H9 (cell line): ENCODE measurements at regions not wholly inside any gene's neighbourhood (a gene's known extent, or its start where the extent isn't known, plus 50 kb on each side); places are given as distances from the start of the nearest gene placed in this dataset.

Experiments
- DNase-seq: peaks from one replicate; pipeline ENCODE4 v3.0.0-alpha.2; 2017
- H2AFZ ChIP-seq: one replicate; pipeline ENCODE4 v1.6.1; 2013; ENCODE audit warnings: mild to moderate bottlenecking, low read length, control low read depth, moderate library complexity
- H2AK5ac ChIP-seq: 2 replicates; pipeline ENCODE4 v1.6.1; 2013; ENCODE audit warnings: low read length, control low read depth, mixed read lengths; ENCODE audit not compliant: insufficient read length
- H2BK120ac ChIP-seq: one replicate; pipeline ENCODE4 v1.6.1; 2013; ENCODE audit warnings: low read depth, mild to moderate bottlenecking, low read length, control low read depth, inconsistent platforms; ENCODE audit not compliant: poor library complexity, severe bottlenecking
- H2BK12ac ChIP-seq: 2 replicates; pipeline ENCODE4 v1.6.1; 2013; ENCODE audit warnings: low read length, control low read depth, mixed read lengths, low read depth; ENCODE audit not compliant: insufficient read length
- H2BK15ac ChIP-seq: 2 replicates; pipeline ENCODE4 v1.6.1; 2013; ENCODE audit warnings: low read depth, low read length, control low read depth
- H2BK20ac ChIP-seq: one replicate; pipeline ENCODE4 v1.6.1; 2013; ENCODE audit warnings: low read depth, mild to moderate bottlenecking, low read length, control low read depth, inconsistent platforms; ENCODE audit not compliant: poor library complexity, severe bottlenecking
- H2BK5ac ChIP-seq: 2 replicates; pipeline ENCODE4 v1.6.1; 2013; ENCODE audit warnings: low read length, control low read depth, mixed read lengths; ENCODE audit not compliant: insufficient read length
- H3K14ac ChIP-seq: 2 replicates; pipeline ENCODE4 v1.6.1; 2013; ENCODE audit warnings: low read length, control low read depth; ENCODE audit not compliant: insufficient read depth
- H3K18ac ChIP-seq: 2 replicates; pipeline ENCODE4 v1.6.1; 2013; ENCODE audit warnings: low read depth, mild to moderate bottlenecking, mixed read lengths, low read length, control low read depth; ENCODE audit not compliant: insufficient read length
- H3K23ac ChIP-seq: 2 replicates; pipeline ENCODE4 v1.6.1; 2013; ENCODE audit warnings: low read length, control low read depth, mixed read lengths, low read depth; ENCODE audit not compliant: insufficient read length
- H3K23me2 ChIP-seq: 2 replicates; pipeline ENCODE4 v1.6.1; 2013; ENCODE audit warnings: low read depth, mild to moderate bottlenecking, mixed read lengths, low read length, control low read depth; ENCODE audit not compliant: insufficient read length, poor library complexity, severe bottlenecking
- H3K27ac ChIP-seq: 2 replicates; pipeline ENCODE4 v1.5.1; 2013; ENCODE audit warnings: low read length, control low read depth, mixed read lengths, low read depth; ENCODE audit not compliant: insufficient read length
- H3K27me3 ChIP-seq: 2 replicates; pipeline ENCODE4 v1.6.1; 2013; ENCODE audit warnings: low read length, control low read depth, inconsistent platforms; ENCODE audit not compliant: insufficient read depth
- H3K4ac ChIP-seq: 2 replicates; pipeline ENCODE4 v1.6.1; 2013; ENCODE audit warnings: low read depth, mild to moderate bottlenecking, control low read depth, inconsistent platforms, low read length, moderate library complexity
- H3K4me1 ChIP-seq: 2 replicates; pipeline ENCODE4 v1.6.1; 2013; ENCODE audit warnings: low read length, control low read depth, inconsistent platforms; ENCODE audit not compliant: insufficient read depth
- H3K4me2 ChIP-seq: 2 replicates; pipeline ENCODE4 v1.6.1; 2013; ENCODE audit warnings: low read length, control low read depth, mixed read lengths; ENCODE audit not compliant: insufficient read length, insufficient read depth
- H3K56ac ChIP-seq: 2 replicates; pipeline ENCODE4 v1.6.1; 2013; ENCODE audit warnings: low read depth, mild to moderate bottlenecking, mixed read lengths, low read length, control low read depth; ENCODE audit not compliant: insufficient read length
- H3K79me1 ChIP-seq: 2 replicates; pipeline ENCODE4 v1.6.1; 2013; ENCODE audit warnings: low read depth, mild to moderate bottlenecking, moderate library complexity, low read length, control low read depth, inconsistent platforms; ENCODE audit not compliant: insufficient read depth, poor library complexity, severe bottlenecking
- H3K79me2 ChIP-seq: 2 replicates; pipeline ENCODE4 v1.6.1; 2013; ENCODE audit warnings: low read length, control low read depth, inconsistent platforms; ENCODE audit not compliant: insufficient read depth
- H3K9ac ChIP-seq: 2 replicates; pipeline ENCODE4 v1.6.1; 2013; ENCODE audit warnings: low read length, control low read depth, mixed read lengths; ENCODE audit not compliant: insufficient read length; ENCODE audit errors: extremely low read depth
- H3K9me3 ChIP-seq: one replicate; pipeline ENCODE4 v1.6.1; 2013; ENCODE audit warnings: low read depth, low read length, inconsistent platforms; ENCODE audit not compliant: control insufficient read depth
- H3T11ph ChIP-seq: one replicate; pipeline ENCODE4 v1.6.1; 2013; ENCODE audit warnings: mild to moderate bottlenecking, low read length, control low read depth, inconsistent platforms
- H4K20me1 ChIP-seq: one replicate; pipeline ENCODE4 v1.6.1; 2013; ENCODE audit not compliant: control insufficient read depth, insufficient read length, insufficient read depth
- H4K5ac ChIP-seq: 2 replicates; pipeline ENCODE4 v1.6.1; 2013; ENCODE audit warnings: low read depth, mild to moderate bottlenecking, mixed read lengths, low read length, control low read depth; ENCODE audit not compliant: insufficient read length
- H4K8ac ChIP-seq: replicated peaks from 2 replicates; pipeline ENCODE4 v1.6.1; 2013; ENCODE audit warnings: low read length, control low read depth, mixed read lengths, low read depth; ENCODE audit not compliant: insufficient read length
- H4K91ac ChIP-seq: 2 replicates; pipeline ENCODE4 v1.6.1; 2013; ENCODE audit warnings: low read depth, mild to moderate bottlenecking, moderate library complexity, mixed read lengths, low read length, control low read depth; ENCODE audit not compliant: insufficient read length
- H3K27ac Mint-ChIP-seq, 3 experiments: 2 replicates in 2 of 3; 3 replicates in 1 of 3; pipeline ENCODE4 v1.8.0; 2020 to 2021; ENCODE audit warnings: mixed read lengths in 3 of 3, mild to moderate bottlenecking in 1 of 3, moderate library complexity in 1 of 3
- H3K27me3 Mint-ChIP-seq: 2 replicates; pipeline ENCODE4 v1.8.0; 2021; ENCODE audit warnings: low read depth, mild to moderate bottlenecking, moderate library complexity, mixed read lengths
- H3K36me3 Mint-ChIP-seq, 3 experiments: 2 replicates in 2 of 3; 3 replicates in 1 of 3; pipeline ENCODE4 v1.8.0; 2020 to 2021; ENCODE audit warnings: low read depth in 3 of 3, mixed read lengths in 3 of 3; ENCODE audit not compliant: insufficient read depth in 1 of 3
- H3K4me1 Mint-ChIP-seq, 2 experiments: 2 replicates each; pipeline ENCODE4 v1.8.0; 2020; ENCODE audit warnings: mixed read lengths in 2 of 2
- H3K4me3 Mint-ChIP-seq, 2 experiments: 2 replicates in 1 of 2; 3 replicates in 1 of 2; pipeline ENCODE4 v1.8.0; 2020 to 2021; ENCODE audit warnings: mild to moderate bottlenecking in 2 of 2, mixed read lengths in 2 of 2, moderate library complexity in 1 of 2
- H3K9me3 Mint-ChIP-seq, 2 experiments: 2 replicates in 1 of 2; 3 replicates in 1 of 2; pipeline ENCODE4 v1.8.0; 2020; ENCODE audit warnings: mild to moderate bottlenecking in 2 of 2, mixed read lengths in 2 of 2, moderate library complexity in 1 of 2
- WGBS: extraction: QIAGEN DNeasy Blood & Tissue Kit; methylation state at CpG from one replicate; pipeline ENCODE4 v1.1.7; 2013; ENCODE audit warnings: missing lambda C conversion rate, low lambda C conversion rate, mixed read lengths; ENCODE audit not compliant: insufficient read length; ENCODE audit errors: extremely low coverage; 5-methylcytosine and 5-hydroxymethylcytosine counted together
- TF ChIP-seq, protein P1 (sequence below): fragments of 200-600 bp; sonication (generic); conservative IDR thresholded peaks from 3 replicates; pipeline ENCODE4 v1.8.0; 2021; ENCODE audit warnings: antibody characterized with exemption, mild to moderate bottlenecking

DNA sequence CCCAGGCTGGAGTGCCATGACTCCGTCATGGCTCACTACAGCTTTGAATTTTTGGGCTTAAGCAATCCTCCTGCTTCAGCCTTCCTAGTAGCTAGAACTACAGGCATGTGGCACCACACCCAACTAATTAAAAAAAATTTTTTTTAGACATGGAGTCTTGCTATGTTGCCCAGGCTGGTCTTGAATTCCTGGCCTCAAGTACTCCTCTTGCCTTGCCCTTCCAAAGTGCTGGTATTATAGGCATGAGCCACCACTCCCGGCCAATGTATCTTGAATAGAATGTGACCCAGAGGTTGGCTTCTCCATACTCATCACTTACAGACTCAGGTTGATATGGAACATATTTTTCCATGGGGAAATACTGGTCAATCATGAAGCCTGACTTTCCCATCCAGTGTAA is 51.2 kb upstream of the JAK2 start:
- H3K23me2 ChIP-seq = no peaks in the 10 kb centered on the region
- no peak overlapping the region for H3K4me2 ChIP-seq
- WGBS = no CpG with 5 or more reads among the region's 2 CpGs
- no peaks in the 10 kb centered on the region for H3K4me1 ChIP-seq
- H4K91ac ChIP-seq = no peak overlapping the region
- no peak overlapping the region for H2BK5ac ChIP-seq
- H3T11ph ChIP-seq = no peak overlapping the region
- H3K14ac ChIP-seq = no peak overlapping the region
- H2BK12ac ChIP-seq = no peak overlapping the region
- no peak overlapping the region for H2BK120ac ChIP-seq
- no peak overlapping the region for H2BK15ac ChIP-seq
- no peak overlapping the region for H3K4me3 Mint-ChIP-seq
- H3K36me3 Mint-ChIP-seq = no peaks in the 10 kb centered on the region
- no peaks in the 10 kb centered on the region for H4K20me1 ChIP-seq
- no peak overlapping the region for H3K56ac ChIP-seq
- H3K27ac Mint-ChIP-seq = peak overlapping the region in 1 of 3 experiments; percentile 53; a peak in 1 of 7 replicates
- H3K27me3 Mint-ChIP-seq = no peaks in the 10 kb centered on the region
- H3K79me2 ChIP-seq = no peaks in the 10 kb centered on the region
- no peak overlapping the region for H3K18ac ChIP-seq
- TF ChIP-seq, protein P1, sequence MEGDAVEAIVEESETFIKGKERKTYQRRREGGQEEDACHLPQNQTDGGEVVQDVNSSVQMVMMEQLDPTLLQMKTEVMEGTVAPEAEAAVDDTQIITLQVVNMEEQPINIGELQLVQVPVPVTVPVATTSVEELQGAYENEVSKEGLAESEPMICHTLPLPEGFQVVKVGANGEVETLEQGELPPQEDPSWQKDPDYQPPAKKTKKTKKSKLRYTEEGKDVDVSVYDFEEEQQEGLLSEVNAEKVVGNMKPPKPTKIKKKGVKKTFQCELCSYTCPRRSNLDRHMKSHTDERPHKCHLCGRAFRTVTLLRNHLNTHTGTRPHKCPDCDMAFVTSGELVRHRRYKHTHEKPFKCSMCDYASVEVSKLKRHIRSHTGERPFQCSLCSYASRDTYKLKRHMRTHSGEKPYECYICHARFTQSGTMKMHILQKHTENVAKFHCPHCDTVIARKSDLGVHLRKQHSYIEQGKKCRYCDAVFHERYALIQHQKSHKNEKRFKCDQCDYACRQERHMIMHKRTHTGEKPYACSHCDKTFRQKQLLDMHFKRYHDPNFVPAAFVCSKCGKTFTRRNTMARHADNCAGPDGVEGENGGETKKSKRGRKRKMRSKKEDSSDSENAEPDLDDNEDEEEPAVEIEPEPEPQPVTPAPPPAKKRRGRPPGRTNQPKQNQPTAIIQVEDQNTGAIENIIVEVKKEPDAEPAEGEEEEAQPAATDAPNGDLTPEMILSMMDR = no peak
- H2AK5ac ChIP-seq = no peak overlapping the region
- no peaks in the 10 kb centered on the region for H3K79me1 ChIP-seq
- no peak overlapping the region for H2AFZ ChIP-seq
- H3K9ac ChIP-seq = no peak overlapping the region
- H3K4me1 Mint-ChIP-seq = no peaks in the 10 kb centered on the region
- H3K27ac ChIP-seq = no peak overlapping the region
- no peaks in the 10 kb centered on the region for H3K27me3 ChIP-seq
- no peak overlapping the region for H4K8ac ChIP-seq
- no peaks in the 10 kb centered on the region for H3K9me3 Mint-ChIP-seq
- no peaks in the 10 kb centered on the region for H3K9me3 ChIP-seq
- H3K4ac ChIP-seq = no peak overlapping the region
- no peak for DNase-seq
- no peak overlapping the region for H2BK20ac ChIP-seq
- H3K23ac ChIP-seq = no peak overlapping the region
- H4K5ac ChIP-seq = no peak overlapping the region
